HFF-Myc (cell line): ENCODE measurements at regions not wholly inside any gene's neighbourhood (a gene's known extent, or its start where the extent isn't known, plus 50 kb on each side); places are given as distances from the start of the nearest gene placed in this dataset.

ENCODE experiments used
- DNase-seq: peaks from one replicate; pipeline ENCODE4 v3.0.0-alpha.2; 2011; ENCODE audit warnings: low read depth; ENCODE audit errors: extremely low read depth
- H3K4me3 ChIP-seq: replicated peaks from 2 replicates; pipeline ENCODE4 v1.5.1; 2011; ENCODE audit warnings: low read depth, mild to moderate bottlenecking, control low read depth, low read length
- CTCF ChIP-seq: IDR thresholded peaks from 2 replicates; pipeline ENCODE4 v1.5.1; 2012; ENCODE audit warnings: mild to moderate bottlenecking, low read depth, low read length, control low read depth; ENCODE audit errors: missing control alignments

- no peak for TF ChIP-seq CTCF
- DNase-seq = no peak
- H3K4me3 ChIP-seq = no peak overlapping the region
Observed at GRCh38 chr4:28362169-28362568, 1501.5 kb downstream of the STIM2 start.

- TF ChIP-seq CTCF = no peak
- no peak for DNase-seq
Observed at GRCh38 chr4:28369499-28369898, 1508.9 kb downstream of the STIM2 start.

GRCh38 chr4:28373191-28373590 lies 1512.5 kb downstream of the STIM2 start:
- DNase-seq = no peak
- no peak overlapping the region for H3K4me3 ChIP-seq
- TF ChIP-seq CTCF = no peak

More at GRCh38 chr4:28369499-28369898, 1508.9 kb downstream of the STIM2 start:
- no peak overlapping the region for H3K4me3 ChIP-seq

GRCh38 chr4:28373601-28374000 lies 1513.0 kb downstream of the STIM2 start:
- no peak for DNase-seq
- TF ChIP-seq CTCF = no peak
- no peak overlapping the region for H3K4me3 ChIP-seq

- no peak for DNase-seq
- H3K4me3 ChIP-seq = no peak overlapping the region
- TF ChIP-seq CTCF = peak; percentile 14
Observed at GRCh38 chr4:28378109-28378830, 1517.6 kb downstream of the STIM2 start.

GRCh38 chr4:28385801-28386200 lies 1525.2 kb downstream of the STIM2 start:
- no peak overlapping the region for H3K4me3 ChIP-seq
- no peak for DNase-seq
- no peak for TF ChIP-seq CTCF

GRCh38 chr4:28386776-28387175 lies 1526.1 kb downstream of the STIM2 start:
- DNase-seq = no peak
- no peak for TF ChIP-seq CTCF
- no peak overlapping the region for H3K4me3 ChIP-seq
